Bone marrow (tissue), 2 donors: ENCODE measurements at regions not wholly inside any gene's neighbourhood (a gene's known extent, or its start where the extent isn't known, plus 50 kb on each side); places are given as distances from the start of the nearest gene placed in this dataset.
"Not testable (repeated sequence)": the region's sequence is repeated elsewhere in the genome, so short reads cannot be mapped to it uniquely, and the experiment has no call there.

ENCODE experiments used
- DNase-seq, 2 donors: peaks; one replicate each; lab custom pipeline; 2025; lab: John Stamatoyannopoulos, UW

DNA sequence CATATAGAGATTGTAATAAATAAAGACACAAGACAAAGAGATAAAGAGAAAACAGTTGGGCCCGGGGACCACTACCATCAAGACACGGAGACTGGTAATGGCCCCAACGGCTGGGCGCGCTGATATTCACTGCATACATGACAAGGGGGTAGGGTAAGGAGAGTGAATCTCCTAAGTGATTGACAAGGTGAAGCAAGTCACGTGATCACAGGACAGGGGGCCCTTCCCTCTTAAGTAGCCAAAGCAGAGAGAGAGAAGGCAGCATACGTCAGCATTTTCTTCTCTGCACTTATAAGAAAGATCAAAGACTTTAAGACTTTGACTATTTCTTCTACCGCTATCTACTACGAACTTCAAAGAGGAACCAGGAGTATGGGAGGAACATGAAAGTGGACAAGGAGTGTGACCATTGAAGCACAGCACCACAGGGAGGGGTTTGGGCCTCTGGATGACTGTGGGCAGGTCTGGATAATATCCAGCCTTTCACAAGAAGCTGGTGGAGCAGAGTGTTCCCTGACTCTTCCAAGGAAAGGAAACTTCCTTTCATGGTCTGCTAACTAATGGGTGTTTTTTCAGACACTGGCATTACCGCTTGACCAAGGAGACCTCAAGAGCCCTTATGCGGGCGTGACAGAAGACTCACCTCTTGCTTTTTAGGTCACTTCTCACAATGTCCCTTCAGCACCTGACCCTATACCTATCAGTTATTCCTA is 75.6 kb downstream of the MRPL39 start:
- not testable (repeated sequence) for DNase-seq

DNA sequence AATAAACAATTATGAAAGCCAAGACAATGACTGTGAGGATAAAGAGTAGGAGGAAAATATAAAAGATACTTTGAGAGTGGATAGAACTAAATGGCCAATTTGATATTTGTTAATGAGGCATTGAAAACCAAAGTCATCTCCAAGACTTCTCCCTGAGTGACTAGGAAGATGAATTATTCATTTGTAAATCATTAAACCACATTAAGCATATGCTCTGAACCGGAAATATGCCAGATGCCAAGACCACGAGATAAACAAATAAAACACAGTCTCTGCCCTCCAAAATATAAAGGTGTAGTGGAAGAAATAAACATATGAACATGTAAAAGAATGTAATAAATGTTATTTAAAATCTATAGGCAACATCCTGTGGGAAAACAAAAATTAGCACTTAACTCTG is 78.8 kb downstream of the MRPL39 start:
- DNase-seq = no peak

DNA sequence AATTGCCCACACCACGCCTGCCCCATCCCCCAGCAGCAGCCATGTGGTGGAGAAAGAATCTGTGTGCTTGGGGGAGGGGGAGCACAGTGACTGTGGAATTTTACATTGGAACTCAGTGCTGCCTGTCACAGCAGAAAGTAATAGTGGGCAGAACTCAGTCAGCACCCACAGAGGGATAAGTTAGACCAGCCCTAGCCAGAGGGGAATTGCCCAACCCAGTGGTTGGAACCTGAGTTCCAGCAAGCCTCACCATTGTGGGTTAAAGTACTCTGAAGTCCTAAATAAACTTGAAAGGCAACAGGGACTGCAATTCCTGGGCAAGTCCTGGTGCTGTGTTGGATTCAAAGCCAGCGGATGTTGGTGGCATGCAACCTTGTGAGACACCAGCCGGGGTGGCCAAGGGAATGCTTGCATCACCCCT is 88.8 kb downstream of the MRPL39 start:
- DNase-seq = no peak

DNA sequence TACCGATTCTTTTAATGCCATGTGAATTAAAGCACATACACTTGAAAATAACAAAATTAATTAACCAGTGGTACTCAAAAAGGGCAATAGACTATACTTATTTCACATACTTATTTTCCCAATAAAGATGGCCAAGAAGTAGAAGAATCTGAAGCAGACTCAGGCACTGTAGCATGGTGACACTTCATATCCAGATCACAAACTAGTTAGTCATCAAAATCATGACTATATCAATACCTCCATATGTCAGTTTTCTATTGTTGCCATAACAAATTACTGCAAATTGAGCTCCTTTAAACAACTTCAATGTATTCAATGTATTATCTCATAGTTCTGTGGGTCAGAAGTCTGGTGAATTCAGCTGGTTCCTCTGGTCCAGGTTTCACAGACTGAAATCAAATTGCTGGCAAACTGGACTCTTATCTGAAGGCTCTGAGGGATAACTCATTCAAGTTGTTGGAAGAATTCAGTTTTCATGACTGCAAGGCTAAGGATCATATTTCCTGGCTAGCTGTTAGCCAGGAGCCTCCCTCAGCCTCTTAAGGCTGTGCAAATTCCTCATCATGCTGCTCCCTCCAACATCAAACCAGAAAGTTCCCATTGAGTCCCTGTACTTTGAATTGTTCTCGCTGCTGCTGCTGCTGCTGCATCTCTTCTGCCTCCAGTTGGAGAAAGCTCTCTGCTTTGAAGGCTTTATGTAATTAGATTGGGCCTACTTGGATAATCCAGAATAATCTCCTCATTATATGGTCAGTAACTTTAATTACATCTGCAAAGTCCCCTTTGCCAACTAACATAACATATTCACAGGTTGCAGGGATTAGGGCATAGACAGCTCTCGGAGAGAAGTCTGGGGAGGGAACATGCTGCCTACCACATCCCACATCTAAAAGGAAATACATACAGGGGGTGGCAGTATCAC is 91.5 kb downstream of the MRPL39 start:
- DNase-seq = no peak

DNA sequence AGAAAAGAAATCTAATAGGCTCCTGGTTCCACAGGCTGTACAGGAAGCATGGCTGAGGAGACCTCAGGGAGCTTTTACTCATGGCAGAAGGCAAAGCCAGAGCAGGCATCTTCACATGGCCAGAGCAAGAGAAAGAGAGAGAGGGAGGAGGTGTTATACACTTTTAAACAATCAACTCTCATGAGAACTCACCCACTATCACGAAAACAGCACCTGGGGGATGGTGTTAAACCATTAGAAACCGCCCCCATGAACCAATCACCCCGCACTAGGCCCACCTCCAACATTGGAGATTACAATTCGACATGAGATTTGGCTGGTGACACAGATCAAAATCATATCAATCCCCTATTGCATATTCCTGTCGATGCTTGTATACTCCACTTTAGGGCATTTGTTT is 93.5 kb downstream of the MRPL39 start:
- no peak for DNase-seq

DNA sequence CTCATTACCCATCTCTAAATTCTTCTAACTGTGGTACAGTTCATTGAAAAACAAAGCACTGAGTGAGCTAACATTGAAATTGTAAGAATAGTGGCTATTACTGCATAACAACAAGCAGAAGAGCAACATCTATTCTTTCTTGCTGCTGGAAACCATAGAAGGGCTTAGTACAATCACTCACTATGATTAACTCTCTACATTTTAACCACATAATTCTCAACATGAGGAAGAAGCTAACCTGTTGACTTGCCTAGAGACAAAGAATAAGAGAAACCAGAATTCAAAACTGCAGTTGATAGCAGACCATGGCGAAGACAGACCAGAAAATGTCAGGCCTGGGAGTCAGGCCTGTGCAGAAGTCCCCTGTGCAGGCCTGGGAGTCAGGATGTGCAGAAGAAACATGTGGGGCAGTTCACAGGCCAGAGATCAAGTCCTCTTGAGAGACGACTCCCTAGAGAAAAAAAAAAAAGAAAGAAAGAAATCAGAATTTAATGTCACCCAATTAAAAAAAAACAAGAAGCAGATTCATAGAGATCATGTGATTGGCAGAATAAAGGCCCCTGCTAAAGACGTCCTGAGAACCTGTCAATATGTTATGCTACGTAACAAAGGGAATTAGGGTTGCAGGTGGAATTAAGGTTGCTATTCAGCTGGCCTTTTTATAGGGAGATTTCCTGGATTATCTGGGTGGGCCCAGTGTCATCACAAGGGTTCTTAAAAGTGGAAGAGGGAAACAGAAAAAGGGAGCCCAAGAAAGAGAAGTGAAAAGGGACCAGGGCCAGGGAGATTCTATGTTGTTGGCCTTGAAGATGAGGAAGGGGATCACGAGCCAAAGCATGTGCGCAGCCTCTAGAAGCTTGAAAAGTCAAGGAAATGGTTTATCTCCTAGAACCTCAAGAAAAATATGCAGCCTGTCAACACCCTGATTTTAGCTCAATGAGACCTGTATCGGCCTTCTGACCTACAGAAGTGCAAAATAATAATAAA is 94.9 kb downstream of the MRPL39 start:
- DNase-seq = no peak

DNA sequence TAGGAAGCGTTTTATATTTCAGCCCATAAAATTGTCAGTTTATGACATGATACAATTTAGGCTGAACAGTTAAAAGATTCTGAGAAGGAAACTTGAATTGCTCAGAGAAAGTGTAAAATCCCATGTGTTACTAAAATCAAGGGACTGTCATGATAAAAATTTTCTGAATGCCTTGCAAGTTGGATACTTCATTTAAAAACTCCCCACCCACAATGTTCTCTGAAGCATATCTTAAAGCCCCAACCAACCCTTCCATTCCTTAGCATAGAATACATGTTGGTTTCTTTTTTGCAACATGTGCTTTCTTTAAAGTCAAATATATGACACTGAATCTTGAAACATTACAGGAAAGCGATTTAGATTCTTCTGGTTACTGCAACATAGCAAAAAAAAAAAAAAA is 97.4 kb downstream of the MRPL39 start:
- DNase-seq = no peak

DNA sequence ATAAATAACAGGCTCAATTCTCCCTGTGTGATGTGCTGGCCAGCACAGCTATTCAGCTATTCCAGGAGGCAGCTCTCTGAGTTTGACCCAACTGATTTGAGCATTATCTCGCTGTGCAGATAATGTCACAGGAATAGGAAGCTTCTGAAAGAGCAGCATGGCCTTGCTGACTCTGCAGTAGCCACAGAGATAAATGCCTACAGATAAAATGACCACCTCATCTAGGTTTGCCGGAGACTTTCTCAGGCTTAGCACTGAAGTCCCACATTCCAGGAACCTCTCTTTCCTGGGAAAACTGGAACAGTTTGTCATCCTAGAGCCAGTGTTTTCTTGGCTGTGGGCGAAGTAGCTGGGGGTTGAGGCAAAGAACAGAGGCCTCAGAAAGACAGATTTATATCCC is 98.9 kb downstream of the MRPL39 start:
- no peak for DNase-seq

DNA sequence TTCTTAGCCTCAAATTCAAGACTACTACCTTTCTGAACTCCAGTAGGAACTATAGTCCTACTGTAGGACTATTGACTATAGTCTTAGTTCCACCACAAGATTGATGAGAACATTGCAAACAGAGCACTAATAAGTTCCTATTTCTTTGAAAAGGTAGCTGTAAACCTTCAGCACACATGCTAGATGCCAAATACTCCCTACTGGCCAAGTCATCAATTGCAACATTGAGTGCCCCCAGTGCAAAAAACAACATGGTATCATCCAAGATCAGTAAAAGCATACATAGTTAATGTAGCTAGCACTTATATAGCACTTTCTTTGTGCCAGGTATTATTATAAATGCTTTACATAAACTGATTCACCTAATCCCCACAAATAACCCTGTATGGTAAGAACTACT is 99.8 kb downstream of the MRPL39 start:
- DNase-seq = no peak

DNA sequence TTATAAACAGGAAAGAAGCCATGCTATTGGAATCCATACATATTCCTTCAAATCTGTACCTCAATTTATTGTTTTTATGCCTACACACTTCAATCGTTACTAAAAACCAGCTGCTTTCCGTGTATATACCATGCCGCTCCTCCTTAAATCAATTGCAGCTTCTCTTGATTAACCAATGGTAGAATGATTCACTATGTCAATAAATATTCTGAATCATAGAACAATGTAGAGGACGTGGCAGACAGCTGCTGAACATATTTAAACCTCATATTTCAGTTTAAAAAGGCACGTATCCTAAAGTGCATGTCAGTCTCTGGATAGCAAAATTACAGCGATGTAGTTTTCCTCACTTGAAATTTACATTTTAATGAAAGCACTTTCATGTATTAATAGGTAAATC is 100.4 kb downstream of the MRPL39 start:
- DNase-seq = no peak

DNA sequence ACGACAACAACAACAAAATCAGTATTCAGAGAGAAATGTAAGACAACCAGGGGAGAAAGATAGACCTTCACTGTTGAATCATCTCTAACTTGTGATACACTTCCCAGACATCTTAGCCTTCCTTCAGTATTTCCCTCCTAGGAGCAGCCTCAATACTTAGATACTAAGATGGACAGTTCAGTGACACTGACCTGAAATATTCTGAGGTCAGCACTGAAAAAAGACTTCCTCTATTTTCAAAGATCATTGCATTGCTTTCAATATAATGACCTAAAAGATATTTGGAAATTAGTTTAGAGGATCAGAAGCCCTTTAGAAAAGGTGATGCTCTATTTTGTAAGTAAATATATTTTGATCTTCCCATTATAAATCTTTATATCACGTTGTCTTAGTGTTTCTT is 101.0 kb downstream of the MRPL39 start:
- DNase-seq = no peak

DNA sequence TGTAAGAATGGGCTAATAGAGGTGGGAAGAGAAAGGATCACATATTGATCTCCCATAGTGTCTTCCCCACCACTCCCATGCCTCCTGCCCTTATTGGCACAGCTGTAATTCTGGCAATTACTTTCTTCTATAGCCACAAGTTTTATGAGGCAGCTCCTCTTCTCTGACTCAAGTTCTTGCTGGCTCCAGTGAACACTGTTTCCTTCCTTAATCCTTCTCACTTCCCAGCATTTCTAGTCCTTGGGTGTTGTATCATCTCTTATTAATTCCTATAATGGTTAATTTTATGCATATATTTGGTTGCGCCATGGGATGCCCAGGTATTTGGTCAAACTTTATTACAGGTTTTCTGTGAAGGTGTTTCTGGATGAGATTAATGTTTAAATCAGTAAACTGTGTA is 103.3 kb downstream of the MRPL39 start:
- DNase-seq = no peak

DNA sequence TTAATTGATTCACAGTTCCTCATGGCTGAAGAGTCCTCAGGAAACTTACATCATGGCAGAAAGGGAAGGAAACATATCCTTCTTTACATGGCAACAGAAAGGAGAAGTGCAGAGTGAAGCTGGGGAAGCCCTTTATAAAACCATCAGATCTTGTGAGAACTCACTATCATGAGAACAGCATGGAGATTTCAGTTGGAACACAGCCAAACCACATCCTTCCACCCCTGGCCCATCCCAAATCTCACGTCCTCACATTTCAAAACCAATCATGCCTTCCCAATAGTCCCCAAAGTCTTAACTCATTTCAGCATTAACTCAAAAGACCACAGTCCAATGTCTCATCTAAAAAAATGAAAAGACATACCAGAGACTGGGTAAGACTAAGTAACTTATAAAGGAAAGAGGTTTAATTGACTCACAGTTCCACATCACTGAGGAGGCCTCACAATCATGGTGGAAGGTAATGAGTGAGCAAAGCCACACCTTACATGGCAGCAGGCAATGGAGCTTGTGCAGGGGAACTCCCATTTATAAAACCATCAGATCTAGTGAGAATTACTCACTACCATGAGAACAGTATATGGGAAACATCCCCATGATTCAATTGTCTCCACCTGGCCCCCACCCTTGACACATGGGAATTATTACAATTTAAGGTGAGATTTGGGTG is 105.2 kb downstream of the MRPL39 start:
- peak; percentile 5 to 78 for DNase-seq

DNA sequence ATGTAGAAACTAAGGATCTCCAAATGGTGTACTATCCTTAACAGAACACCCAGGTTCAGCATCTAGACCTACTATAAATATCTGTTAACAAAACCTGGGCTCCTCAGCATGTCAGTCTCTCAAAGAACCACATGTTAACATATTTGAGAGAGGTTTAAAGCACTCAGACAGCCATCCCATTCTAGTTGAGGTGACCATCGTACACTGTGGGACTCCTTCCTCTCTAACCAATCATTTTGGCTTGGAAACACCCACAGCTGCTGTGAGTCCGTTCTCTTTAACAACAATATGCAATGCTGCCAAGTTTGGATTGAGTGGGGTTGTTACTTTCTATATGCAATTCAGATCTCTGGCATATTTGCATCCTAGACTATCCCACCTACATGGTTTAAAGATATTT is 105.8 kb downstream of the MRPL39 start:
- DNase-seq = no peak

DNA sequence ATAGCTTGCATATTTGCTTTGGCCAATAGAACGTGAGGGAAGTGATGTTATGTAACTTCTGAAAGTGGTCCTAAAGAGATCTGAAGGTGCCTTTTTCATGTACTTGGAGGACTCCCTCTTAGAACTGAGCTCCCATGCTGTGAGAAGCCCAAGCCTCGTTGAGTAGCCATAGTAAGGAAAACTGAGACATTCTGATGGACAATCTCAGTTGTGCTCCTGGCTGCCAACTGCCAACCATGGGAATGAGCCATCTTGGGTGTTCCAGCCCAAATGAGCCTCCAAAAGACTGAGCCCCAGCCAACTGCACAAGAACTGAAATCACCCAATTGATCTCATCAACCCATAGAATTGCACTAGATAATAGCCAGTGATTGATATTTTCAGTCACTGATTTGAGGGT is 106.7 kb downstream of the MRPL39 start:
- no peak for DNase-seq

DNA sequence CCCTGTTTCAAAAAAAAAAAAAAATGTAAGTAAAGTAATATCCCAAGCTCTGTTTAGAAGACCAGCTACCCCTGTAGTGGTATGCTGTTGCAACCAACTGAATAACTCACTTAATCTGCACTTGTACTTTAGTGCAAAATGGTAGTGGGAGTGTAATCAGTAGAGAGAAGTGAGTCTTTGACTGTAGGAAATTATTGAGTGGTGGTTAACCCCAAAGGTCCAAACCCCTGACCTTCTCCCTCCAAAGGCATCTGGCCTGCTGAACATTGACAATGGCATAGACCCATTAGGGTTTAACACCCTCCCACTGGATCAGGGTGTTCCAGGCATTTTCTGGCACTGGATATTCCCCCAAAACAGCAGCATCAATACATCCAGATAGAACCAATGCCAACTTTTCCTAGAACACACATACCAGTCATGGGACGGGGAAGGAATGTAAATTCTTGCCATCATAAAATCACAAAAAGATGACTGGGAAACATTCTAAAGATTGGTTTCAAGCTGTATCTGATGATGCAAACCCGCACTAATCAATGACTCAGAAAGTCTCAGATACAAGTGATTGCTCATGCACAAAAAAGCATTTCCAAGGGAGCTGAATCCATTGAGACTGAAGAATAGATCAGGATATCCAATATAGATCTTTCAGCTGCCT is 110.3 kb downstream of the MRPL39 start:
- DNase-seq = no peak

DNA sequence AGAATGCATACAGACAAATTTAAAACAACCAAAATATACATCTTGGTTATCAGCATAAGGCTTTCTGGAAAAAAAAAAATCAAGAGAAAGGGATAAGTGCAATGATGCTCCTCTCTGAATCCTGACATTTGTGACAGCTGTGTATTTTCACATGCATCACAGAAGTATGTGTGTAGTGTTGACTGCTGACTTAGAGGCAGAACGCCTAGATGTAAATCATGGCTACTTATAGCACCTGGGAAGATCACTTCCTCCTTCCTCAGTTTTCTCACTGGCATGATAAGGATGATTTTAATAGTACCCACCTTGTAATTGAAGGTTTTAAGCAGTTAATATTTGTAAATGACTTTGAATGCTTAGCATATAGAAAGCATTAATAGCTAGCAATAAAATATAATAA is 112.5 kb downstream of the MRPL39 start:
- no peak for DNase-seq

DNA sequence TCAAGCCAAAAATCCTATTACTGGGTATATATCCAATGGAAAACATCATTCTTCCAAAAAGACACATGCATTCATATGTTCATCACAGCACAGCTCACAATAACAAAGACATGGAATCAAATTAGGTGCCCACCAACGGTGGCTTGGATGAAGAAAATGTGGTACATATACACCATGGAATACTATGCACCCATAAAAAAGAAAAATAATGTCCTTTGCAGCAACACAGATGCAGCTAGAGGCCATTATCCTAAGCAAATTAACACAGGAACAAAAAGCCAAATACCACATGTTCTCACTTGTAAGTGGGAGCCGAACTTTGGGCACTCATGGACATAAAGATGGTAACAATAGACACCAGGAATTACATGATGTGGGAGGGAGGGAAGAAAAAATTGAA is 113.6 kb downstream of the MRPL39 start:
- no peak for DNase-seq

DNA sequence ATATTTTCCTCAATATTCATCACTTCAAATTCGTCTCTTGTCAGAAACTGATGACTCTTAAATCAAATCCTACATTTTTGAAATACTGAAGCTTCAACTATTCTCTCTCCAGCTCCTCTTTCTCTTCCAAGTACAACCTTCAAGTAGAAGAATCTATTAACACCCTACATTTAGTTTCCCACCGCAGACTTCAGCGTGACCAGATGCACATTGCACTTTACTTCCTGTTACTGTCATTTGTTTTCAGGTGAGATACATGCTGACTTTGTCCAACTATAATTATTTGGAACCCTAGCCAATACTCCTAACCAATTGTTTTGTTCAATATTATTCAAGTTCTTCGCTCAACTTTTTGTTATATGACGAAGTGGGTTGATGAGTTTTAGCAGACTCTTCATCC is 116.0 kb downstream of the MRPL39 start:
- no peak for DNase-seq

DNA sequence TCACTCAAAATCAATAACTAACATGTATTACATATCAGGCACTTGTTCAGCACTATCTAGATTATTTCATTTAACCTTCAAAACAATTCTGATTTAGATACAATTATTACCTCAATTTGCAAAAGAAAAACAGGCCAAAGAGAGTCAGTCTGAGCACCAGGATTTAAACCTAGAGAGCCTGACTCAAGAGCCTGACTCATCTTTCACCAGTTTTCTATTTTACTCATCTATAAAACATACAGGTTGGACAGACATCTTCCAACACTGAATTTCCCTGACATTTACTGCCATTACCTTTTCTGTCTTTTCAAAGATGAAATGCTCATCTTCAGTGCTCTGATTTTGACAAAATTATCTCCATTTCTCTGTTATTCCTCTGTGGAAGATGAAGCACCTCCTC is 116.5 kb downstream of the MRPL39 start:
- no peak for DNase-seq

DNA sequence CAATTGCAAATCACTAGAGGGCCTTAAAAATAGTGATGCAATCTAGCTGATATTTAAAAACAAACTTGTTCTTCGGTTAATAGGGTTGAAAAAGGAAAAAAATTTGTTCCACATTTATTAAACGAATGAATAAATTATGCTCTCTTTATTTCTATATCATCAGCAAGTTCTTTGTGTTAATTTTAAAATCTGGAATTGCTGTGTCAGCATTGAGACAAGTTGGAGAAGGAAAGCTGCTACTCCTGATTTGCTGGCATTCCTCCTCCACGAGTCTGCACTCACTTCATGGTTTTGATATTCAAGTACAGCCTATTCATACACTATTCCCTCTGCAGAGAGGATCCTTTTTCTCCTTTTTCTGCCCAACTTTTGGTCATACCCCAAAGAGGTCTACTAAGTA is 117.6 kb downstream of the MRPL39 start:
- DNase-seq = no peak
